Activated gamma-delta T cell treated with anti-CD3 and anti-CD28 coated beads, Interleukin-2, amount 50 U/mL, for 16 hours (primary cell): ENCODE measurements at regions not wholly inside any gene's neighbourhood (a gene's known extent, or its start where the extent isn't known, plus 50 kb on each side); places are given as distances from the start of the nearest gene placed in this dataset.
"Not testable (repeated sequence)": the region's sequence is repeated elsewhere in the genome, so short reads cannot be mapped to it uniquely, and the experiment has no call there.

Experiments
- DNase-seq: peaks from one replicate; pipeline ENCODE4 v3.0.0-alpha.2; 2020; ENCODE audit warnings: low read depth

- not testable (repeated sequence) for DNase-seq
These were observed 66.2 kb downstream of the SYT15 start for GRCh38 chr10:46645110-46645509.

DNA sequence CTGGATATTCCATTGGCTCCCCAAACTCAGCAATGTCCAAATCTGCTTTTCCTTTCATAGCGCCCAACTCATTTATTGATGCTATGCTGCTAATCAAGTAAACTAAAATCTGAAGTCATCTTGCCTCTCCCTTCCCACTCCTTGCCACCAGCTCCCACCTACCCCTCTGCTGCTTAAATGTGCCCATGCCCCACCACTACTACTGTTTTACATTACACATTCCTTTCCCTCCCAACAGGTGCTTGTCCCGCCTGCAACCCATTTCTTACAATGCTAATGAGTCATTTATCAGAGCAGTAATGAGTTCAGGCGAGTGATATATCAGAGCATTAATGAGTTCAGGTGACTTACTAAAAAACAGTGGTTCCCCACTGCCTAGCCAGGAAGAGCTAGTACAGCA, 67.2 kb downstream of the SYT15 start:
- DNase-seq = not testable (repeated sequence)

GRCh38 chr10:46650967-46651366, 72.0 kb downstream of the SYT15 start:
- not testable (repeated sequence) for DNase-seq

DNA sequence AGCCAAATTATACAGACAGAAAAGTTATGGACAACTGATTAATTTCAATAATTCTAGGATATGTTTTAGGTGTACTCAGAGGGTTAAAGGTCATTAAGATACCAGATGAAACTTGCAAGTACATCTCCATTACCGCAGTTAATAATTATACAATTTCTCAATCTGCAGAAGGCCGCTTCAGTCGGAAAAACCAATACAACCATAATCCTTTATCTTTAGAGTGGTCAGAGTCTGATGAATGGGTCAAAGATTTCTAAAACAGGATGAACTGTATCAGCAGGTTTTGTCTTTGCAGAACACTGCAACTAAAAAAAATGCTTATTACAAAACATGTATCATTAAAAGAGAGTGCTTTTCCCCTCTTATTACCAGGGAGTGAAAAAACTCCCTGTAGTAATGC, 78.5 kb downstream of the SYT15 start:
- not testable (repeated sequence) for DNase-seq

DNA sequence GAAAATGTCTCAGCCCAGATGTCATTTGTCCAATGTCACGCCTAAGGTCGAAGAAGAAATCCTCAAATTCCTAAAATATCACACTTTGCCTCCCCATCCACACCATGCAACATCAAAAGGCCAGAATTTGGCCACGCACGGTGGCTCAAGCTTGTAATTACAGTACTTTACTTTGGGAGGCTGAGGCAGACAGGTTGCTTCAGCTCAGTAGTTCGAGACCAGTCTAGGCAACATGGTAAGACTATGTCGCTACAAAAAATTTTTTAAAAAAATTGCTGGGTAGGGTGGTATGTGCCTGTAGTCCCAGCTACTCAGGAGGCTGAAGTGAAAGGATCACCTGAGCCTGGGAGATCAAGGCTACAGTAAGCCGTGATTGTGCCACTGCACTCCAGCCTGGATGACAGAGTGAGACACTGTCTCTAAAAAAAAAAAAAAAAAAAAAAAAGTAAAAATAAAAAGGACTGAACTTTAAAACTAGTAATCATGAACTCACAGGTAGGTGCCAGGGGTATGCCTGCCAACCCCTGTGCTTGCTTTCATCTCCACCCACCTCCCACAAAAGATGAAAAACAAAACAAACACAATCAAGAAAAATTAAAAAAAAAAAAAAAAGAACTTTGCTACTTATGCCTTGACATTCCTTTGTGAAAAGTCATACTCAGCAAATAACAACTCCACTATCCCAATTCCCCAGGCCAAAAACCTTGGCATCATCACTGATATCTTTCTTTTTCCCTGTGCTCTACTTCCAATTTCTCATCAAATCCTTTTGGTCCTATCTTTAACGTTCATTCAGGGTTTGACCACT, 81.3 kb downstream of the SYT15 start:
- not testable (repeated sequence) for DNase-seq

GRCh38 chr10:46660835-46661164, 81.9 kb downstream of the SYT15 start:
- not testable (repeated sequence) for DNase-seq

DNA sequence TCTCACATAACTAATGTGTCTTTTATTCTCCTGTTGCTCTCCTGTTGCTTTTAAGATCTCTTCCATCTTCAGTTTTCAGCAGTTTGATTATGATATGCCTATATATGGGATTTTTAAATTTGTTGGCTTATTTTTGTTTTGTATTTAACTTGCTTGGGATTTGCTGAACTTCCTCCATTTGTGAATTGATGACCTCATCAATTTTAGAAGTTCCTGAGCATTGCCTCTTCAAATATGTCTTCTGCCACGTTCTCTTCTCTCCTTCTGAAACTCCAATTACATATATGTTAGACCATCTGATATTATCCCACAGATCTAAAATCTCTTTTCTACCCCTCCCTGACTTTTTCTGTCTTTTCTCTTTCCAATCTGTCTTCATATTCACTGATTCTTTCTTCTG, 86.6 kb downstream of the SYT15 start:
- not testable (repeated sequence) for DNase-seq

DNA sequence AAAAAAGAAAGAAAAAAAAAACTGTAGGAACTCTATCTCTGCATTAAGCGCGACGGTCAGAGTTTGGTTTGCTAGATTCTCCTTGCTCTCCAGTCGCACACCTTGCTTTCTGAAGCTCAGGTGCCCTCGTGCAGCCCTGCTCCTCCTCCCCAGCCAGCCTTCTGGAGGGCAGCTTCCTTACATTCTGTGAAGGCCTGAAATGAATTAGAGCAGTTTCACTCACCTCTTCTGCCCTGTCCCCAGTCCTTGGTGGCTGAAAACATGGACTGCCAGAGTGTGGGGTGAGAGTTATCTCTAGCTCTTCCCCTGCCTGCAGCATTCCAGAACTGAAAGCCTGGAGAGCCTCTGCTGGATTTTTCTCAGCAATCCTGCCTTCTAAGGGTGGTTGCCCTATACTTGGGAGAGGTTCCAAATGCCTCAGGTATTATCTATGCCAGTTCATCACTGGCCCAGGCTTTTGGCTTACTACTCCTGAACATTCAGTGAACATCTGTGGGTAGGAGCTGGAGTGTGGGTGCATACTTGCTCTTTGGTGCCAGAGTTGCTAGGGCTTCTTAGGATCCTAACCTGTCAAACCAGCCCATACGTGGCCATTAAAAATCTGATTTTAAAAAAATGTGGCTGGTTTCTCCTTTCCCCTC, 89.5 kb downstream of the SYT15 start:
- DNase-seq = not testable (repeated sequence)

GRCh38 chr10:46677836-46678435, 99.0 kb downstream of the SYT15 start:
- not testable (repeated sequence) for DNase-seq

DNA sequence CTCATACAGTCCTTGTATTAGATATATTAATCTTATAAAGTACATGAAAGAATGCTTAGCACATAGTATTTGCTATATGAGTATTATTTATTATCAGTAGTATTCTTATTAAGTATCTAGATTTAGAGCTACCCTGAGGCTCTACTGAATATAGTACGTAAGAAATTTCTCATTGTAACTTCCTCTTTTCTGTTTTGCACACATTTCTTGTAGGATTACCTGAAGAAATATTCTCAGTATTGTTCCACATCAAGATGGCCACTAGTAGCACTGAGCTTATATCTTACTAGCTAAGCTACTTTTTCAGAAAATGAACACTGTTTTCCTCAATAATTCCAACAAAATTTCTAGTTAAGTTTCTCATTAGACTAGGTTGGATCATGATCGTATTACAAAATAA, 112.5 kb downstream of the SYT15 start:
- DNase-seq = not testable (repeated sequence)

GRCh38 chr10:46693218-46693617, 114.3 kb downstream of the SYT15 start:
- DNase-seq = not testable (repeated sequence)

GRCh38 chr10:46717264-46717663, 138.3 kb downstream of the SYT15 start:
- not testable (repeated sequence) for DNase-seq

- DNase-seq = not testable (repeated sequence)
These were observed 139.1 kb downstream of the SYT15 start for GRCh38 chr10:46718014-46718413.

GRCh38 chr10:46720386-46720785, 141.5 kb downstream of the SYT15 start:
- DNase-seq = not testable (repeated sequence)

GRCh38 chr10:46720811-46721518, 142.0 kb downstream of the SYT15 start:
- not testable (repeated sequence) for DNase-seq

DNA sequence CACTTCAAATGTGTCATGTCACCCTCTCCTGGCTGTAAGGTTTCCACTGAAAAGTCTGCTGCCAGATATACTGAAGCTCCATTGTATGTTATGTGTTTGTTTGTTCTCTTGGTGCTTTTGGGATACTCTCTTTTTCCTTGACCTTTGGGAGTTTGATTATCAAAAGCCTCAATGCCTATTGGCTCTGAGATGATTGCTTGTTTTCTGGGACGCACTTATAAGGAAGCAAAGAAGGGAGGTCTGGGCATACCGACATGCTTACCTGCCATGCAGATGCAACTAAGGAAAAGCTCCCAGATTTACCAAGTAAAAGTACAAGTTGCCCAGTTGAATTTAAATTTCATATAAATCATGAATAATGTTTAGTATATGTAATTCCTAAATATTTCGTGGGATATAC, 145.3 kb downstream of the SYT15 start:
- not testable (repeated sequence) for DNase-seq

GRCh38 chr10:46728359-46728758, 149.4 kb downstream of the SYT15 start:
- not testable (repeated sequence) for DNase-seq

GRCh38 chr10:46730729-46731128, 151.8 kb downstream of the SYT15 start:
- not testable (repeated sequence) for DNase-seq

DNA sequence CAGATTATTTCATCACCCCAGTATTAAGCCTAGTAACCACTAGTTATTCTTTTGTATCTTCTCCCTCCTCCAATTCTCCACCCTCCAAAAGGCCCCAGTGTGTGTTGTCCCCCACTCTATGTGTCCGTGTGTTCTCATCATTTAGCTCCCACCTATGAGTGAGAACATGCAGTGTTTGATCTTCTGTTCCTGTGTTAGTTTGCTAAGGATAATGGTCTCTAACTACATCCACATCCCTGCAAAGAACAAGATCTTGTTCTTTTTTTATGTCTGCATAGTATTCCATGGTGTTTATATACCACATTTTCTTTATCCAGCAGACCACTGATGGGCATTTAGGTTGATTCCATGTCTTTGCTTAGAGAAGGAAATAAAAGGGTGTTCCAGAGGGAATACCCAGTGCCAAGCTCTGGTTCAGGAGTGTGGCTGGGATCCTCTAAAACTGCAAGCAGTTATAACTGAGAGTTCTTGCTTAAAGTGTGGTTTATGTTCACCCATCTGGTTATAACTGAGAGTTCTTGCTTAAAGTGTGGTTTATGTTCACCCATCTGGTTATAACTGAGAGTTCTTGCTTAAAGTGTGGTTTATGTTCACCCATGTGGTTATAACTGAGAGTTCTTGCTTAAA, 154.8 kb downstream of the SYT15 start:
- not testable (repeated sequence) for DNase-seq

- not testable (repeated sequence) for DNase-seq
These were observed 155.3 kb downstream of the SYT15 start for GRCh38 chr10:46734262-46734642.

GRCh38 chr10:46739919-46740318, 161.0 kb downstream of the SYT15 start:
- not testable (repeated sequence) for DNase-seq

DNA sequence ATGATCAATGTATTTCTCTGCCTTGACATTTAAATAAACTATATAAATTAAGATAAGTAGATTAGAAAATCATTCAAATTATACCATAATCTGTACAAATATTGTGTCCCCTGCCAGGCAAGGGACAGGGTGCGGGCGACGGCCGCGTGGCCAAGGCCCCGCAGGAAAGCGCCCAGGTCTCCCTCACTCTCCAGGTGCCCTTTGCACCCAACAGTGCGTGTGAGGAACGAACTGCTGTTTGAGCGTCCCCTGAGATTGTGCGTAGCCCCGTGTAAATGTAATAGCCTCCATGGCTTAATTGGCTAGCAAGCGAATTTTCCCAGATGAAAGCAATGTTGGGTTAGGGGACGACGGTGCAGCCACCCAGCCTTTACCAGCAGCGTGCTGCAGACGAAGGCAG, 161.4 kb downstream of the SYT15 start:
- DNase-seq = not testable (repeated sequence)
